Right lobe of liver (tissue), 4 donors: ENCODE measurements at regions not wholly inside any gene's neighbourhood (a gene's known extent, or its start where the extent isn't known, plus 50 kb on each side); places are given as distances from the start of the nearest gene placed in this dataset.

ENCODE experiments used
- CTCF ChIP-seq, 4 donors: fragments of 200-600 bp in 3 of 4; fragments of 450-650 bp in 1 of 4; IDR thresholded peaks; one replicate each; pipeline versions ENCODE4 v1.5.1 to v1.8.0; 2016 to 2022; ENCODE audit warnings: antibody characterized with exemption in 4 of 4, mild to moderate bottlenecking in 2 of 4
- POLR2A ChIP-seq: fragments of 450-650 bp; IDR thresholded peaks from one replicate; pipeline ENCODE4 v1.6.1; 2017; ENCODE audit warnings: antibody characterized with exemption, mild to moderate bottlenecking
- donor health status: DM: no; HTN: no; CAD: no.
- donor health status: DM: no; HTN: no; CAD: no.
- donor health status: DM: no; HTN: yes; CAD: no.

GRCh38 chr6:14932485-14933182, 313.2 kb upstream of the JARID2 start:
- no peak for TF ChIP-seq CTCF (IDR thresholded peaks at IDR 0.05)
- TF ChIP-seq POLR2A, result no peak
